NCI-H1694 (cell line): ENCODE measurements at regions not wholly inside any gene's neighbourhood (a gene's known extent, or its start where the extent isn't known, plus 50 kb on each side); places are given as distances from the start of the nearest gene placed in this dataset.
A peak's percentile ranks its signal among the peaks of the same experiment; 100 is the strongest.

Source experiments
- DNase-seq: peaks from one replicate; lab custom pipeline; 2025; lab: John Stamatoyannopoulos, UW

DNA sequence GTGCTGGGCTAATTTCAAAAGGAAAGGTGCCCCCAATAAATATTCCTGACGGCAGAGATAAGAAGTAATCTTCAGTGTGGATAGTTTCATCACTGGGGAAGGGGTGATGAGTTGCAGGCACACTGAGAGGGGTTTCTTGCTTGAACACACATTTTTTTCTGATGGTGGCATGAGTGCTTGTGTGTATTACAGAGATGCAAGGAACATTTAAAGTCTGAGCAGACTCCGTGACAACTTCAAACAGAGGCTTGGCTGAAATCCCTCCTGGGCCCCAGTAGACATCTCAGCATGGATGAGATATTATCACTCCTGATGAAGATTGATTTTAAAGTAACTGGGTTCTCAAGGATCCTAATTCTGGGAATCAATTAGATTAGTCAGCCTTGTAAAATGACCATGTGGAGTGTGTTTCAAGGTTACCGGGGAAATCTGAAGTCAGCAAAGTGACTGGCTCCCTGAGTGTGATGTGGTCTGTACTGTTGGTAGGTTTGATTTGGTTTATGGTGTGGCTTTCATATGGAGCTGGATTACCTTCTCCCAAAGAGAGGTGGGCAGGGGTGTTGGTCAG lies 435.8 kb upstream of the EEF2KMT start:
- DNase-seq: no peak

DNA sequence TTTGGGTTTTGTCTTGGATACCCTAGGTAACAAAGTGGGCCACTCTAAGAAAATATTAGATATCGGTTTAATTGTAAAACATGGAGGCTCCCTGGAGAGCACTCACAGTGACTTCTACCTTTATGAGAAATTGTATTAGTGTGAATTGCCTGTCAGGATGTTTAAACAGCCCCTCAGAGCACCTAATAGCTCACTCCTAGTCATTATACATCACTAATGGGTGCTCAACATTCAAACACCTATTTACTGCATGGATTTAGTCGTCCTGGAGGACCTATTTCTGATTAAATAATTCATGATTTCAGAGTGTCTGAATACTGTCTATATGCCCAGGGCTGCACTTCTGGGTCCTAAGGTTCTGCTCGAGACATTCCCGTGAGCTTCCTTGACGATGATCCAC lies 430.2 kb upstream of the EEF2KMT start:
- DNase-seq: no peak

DNA sequence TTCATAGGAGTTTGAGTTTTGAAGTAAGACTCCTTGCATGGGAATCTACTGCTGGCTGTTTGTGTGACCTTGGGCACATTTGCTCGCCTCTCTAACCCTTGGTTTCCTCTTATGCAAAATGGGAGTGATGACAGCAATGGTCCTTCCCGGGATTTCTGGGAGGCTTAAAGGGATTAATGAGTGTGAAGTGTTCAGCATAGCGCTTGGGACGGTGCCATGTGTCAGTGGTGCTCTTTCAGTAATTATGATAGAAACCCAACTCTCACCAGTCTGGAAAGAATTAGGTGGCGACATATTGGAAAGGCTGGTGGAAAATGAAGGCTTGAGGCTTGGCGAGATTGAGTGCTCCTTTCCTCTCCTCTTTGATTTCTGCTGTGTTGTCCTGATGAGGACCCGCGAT lies 429.2 kb upstream of the EEF2KMT start:
- DNase-seq: no peak

DNA sequence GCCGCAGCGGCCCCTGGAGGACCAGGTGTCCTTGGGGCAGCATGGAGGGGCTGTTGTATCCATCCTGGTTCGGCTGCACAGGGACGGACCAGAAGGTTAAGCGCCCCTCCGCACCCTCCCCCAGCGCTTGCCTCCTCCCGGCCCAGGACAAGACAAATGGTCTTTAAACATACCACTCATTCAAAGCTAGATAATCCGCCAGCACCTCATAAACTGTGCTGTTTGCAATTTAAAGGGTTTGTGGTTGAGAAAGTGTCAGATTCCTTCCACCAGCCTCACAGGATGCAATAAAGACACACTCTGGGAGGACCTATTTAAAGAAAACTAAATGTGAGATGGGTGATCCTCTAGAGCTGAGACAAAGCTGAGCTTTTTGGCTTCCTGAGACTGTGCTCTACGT lies 426.2 kb upstream of the EEF2KMT start:
- DNase-seq: no peak

DNA sequence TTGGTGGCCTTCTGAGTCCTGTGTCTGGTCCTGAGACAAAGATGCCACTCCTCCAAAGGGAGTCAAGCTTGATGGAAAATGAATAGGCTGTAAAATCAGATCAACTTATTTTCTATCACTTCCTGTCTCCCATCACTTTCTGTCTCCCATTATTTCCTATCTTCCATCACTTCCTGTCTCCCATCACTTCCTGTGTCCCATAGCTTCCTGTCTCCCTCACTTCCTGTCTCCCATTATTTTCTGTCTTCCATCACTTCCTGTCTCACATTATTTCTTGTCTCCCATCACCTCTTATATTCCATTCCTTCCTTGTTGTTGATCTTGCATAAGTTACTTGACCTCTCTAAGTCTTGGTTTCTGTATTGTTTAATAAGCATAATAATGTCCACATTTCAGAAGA lies 418.5 kb upstream of the EEF2KMT start:
- DNase-seq: no peak

DNA sequence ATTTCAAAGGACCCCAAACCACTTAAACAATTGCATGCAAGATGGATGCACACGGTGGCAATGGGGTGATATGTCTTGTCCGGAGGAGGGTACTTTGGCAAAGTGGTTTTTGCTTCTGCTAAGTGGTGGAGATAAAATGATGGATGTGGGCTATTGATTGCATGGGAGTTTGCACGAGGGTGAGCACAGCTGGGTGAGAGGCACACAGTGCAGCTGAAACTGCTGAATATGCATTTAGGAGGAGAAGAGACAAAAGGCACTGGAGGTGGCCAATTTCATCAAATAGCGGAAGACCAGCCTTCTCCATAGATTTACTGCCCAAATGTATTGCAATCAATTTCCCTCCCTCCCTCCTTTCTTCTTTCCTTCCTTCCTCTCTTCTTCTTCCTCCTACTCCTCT lies 414.4 kb upstream of the EEF2KMT start:
- no peak for DNase-seq

DNA sequence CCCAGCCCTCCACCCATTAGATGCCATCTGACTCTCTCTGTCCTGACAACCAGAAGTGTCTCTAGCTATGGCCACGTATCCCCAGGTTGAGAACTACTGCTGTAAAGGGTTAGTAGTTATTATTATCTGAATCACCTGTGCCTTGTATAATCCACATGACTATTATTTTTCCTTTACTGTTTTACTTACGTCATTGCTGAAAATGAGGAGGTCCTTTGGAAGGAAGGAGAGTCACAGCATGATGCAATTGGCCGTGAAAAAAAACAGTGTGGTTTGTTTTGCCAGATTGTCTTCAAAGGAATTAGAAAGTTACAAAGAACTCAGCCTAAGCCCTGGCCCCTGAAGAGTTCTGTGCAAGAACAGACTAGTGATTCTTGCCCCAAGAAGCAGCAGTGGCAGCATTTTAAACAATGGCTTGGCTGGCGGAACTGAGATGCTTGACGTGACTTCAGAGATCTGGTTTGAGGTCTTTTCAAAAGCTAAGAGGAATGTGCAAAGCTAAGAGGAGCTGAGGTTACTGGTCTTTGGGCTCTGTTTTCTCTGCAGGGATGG lies 413.3 kb upstream of the EEF2KMT start:
- no peak for DNase-seq

DNA sequence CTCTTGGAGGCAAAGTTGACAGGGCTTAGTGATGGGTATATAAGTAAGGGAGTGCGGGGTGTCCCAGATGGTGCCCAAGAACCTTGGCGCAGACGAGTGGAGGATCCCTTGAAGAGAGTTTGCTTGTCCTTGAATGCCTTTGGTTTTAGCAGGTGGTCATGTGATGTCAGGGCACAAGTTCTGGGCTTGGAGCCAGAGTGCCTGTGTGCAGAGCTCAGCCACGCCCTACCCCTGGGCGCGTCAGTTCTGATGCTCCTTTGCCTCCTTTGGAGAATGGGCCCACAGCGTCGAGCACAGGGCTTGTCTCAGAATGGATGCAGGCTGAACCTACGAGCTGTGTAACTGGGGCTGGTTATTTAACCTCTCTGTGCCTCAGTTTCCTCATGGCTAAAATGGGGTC lies 412.2 kb upstream of the EEF2KMT start:
- DNase-seq: no peak

DNA sequence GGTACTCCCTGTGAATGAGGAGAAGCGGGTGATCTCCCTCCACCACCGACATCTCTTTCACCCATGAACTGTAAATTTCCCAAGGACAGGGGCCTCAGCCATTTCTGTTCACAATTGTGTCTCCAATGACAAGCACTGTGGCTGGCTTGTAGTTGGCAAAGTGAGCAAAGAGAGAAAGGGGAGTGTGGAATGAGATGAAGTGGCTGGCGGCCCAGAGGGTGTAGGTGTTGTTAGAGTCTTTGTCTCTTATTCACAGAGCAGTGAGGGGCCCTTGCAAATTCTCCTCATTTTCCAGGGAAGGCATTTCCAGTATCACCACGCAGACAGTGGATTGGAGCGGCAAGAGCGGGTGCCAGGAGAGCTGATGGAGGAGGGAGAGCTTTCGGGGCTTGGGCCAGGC lies 411.7 kb upstream of the EEF2KMT start:
- no peak for DNase-seq

DNA sequence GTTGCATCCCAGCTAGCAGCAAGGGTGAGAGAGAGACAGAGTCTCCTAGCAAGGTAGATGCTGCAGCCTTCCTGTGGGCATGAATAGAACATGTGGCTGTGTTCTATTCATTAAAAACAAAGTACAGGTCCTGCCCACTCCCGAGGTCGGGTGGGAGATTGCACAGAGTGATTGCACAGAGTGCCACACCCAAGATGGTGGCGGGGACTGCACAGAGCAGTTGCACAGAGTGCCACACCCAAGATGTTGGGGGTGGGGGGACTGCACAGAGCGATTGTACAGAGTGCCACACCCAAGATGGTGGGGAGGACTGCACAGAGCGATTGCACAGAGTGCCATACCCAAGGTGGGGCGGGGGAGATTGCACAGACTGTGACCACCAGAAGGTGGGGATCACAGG lies 410.8 kb upstream of the EEF2KMT start:
- no peak for DNase-seq

DNA sequence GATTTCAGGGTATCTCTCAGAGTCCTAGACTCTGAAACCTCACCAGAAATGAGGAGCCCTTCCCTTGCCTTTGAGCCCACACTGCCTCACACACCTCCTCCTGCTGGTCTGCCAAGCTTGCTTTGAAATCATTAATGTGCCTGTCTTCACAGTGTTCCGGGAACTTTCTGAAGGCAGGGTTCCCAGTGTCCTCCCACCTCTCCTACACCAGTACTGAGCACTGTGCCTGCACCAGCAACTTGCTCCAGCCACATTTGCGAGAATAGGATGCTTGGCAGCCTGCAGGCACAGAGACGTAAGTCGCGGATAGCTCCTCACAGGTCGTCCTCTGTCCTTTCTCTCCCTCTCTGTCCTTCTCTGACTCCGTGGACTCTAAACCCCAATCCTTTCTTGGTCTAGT lies 408.4 kb upstream of the EEF2KMT start:
- no peak for DNase-seq

DNA sequence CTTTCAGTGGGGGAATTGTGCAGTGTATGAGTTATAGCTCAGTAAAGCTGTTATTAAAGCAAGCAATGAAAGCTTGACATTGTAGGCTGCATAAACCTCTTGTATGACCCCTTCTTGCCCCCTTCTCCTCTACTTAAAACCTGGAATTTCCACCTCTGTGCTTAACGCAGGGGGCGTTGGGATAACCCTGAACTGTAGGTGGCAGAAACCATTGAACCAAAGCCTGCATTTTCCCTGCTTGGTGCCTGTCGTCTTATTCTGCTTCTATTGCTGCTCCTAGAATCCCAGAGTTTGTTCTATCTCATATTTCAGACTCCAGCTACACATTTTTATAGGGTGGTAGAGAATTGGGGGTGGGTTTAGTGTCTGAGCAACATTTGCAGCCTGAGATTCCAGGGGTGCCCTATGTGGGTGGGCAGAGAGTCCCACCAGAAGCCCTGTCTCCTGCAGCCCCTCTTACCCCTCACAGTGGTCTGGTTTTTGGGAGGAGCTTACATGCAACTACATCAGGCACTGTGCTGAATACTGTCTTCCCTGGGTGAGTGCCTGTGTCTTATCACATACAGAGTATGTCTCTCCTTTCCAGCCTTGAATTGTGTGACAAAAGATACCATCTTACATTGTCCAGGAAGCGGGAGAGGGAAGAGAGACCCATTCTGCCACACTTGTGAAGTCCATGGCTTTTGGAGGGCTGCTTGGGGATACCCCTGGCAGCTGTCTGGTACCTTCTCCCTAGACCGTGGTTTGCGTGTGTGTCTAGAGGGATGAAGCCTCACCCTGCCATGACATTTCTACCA lies 407.7 kb upstream of the EEF2KMT start:
- DNase-seq: no peak

DNA sequence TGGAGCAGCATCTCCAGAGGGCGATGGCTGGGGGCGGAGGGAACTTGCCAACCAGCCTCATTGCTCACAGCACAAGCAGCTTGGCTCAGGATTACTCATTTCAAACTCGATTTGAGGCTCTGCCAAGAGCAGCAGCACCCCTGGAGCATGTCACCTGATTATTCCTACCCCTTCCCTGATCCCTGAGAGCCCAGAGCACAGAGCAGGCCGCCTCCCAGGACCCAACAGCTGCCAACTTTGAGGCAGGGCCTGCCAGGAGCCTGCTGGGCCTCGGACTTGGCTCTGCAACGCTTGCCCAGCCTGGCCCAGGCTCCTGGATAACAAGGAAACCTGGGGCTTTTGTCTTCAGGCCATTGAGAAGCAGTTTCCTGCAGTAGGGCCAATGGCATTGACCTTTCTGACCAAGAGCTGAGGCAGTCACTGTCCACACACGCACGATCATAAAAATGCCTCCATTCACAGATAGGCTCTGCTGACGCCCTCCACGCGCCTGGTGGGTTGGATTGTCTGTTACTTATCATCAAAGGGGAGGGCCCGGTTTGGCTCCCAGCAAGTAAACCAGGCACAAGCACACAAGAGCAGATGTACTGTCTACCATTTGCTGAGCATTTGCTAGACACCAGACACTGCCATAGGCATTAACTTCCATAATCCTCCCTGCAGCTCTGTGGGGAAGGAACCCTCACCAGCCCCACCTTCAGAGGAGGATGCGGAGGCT lies 406.6 kb upstream of the EEF2KMT start:
- DNase-seq: no peak

DNA sequence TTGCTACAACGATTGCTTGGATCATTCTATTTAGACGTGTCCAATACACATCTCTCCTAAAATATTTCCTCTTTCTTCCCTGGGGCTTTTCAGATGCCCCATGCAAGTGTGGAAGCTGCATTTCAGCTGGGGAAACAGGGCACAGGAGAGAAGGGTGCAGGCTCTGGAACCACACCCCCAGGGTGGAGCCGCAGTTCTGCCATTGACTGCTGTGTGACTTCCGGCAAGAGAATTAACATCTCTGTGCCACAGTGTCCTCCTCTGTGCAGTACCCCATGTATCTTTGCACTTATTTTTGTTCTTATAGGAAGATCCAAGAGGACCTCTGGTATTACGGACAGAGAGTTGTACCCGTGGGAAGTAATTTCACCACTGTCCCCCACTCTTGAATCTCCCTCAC lies 405.3 kb upstream of the EEF2KMT start:
- DNase-seq: no peak

DNA sequence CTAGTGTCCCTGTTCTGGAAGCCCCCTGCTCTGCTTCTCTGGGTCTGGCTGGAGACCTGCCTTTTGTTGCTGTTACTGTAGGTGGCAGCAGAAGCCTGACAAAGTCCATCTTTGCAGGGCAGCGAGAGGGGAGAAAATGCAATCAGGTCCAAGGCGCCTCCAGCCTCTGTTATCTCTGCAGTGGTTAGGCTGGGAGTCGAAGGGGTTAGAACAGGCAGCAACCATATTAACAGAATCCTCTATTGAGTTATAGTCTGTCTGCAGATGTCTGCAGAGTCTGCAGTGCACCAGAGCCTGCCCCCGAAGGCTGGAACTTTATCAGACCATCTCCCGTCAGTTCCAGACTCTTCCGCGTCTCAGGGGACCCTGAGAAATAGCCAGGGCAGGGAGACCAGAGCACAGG lies 404.9 kb upstream of the EEF2KMT start:
- no peak for DNase-seq

DNA sequence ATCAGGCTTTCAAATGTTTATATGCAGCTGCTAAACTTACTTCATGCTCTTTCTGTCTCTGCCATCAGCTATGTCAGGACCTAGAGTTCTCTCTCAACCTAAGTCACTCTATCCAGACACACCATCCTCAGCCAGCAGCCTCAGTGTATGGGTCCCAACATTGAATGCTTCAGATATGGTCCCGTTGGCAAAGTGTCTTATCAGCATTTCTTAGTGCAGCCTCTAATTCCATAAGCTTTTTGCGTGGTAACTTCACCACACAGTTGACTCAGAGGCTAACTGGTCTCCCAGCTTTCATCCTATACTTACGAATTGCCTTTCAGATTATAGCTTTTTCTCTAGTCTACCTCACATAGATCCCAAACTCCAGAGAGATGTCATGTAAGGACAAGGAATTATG lies 402.9 kb upstream of the EEF2KMT start:
- no peak for DNase-seq

DNA sequence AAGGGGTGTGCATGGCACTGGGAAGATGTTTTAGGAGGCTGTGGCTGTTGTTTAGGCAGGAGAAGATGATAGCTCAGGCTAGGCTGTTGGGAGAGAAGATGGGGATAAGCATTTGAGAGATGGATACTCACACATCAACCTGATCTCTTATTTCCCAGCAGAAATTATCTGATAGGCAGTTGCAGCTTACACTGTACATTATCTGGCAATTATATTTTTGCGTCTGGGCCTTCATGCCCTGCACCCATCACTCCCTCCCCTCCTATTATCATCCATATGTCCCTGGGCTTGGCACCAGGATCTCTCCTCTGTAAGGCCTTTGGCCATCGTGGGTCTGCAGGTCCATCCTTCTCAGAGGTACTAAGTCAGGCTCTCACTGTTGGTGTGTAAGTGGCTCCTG lies 401.0 kb upstream of the EEF2KMT start:
- no peak for DNase-seq

DNA sequence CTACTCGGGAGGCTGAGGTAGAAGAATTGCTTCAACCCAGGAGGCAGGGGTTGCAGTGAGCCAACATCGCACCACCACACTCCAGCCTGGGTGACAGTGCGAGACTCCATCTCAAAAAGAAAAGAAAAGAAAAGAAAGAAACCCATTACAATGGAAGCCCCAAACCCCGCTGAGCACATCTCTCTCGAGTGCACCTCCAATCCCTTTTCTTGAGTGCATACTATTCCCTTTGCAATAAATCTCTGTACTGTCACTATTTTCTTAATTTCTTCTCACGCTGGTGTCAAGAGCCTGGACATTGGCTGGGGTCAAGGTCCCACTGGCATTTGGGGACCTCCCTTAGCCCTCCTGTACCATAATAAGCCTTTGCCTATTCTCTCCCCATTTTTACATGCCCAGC lies 398.4 kb upstream of the EEF2KMT start:
- DNase-seq: no peak

DNA sequence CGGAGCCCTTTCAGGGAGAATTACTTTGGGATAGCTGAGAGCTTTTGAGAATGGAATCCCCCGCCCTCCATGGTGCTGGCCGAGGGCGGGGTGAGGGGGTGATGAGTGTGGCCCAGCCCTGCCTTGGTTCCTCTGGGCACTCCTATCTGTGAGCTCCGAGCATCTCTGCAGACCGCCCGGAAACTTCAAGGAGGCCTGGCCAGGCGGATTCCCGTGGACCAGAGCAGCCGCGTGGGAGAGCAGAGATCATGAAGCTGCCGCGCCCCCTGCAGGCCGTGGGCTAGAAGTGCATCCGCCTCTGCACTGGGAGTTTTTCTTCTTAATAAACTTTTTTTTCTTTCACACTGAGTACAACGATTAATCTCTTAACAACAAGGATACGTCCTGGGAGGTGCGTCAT lies 392.9 kb upstream of the EEF2KMT start:
- DNase-seq: peak; percentile 11

DNA sequence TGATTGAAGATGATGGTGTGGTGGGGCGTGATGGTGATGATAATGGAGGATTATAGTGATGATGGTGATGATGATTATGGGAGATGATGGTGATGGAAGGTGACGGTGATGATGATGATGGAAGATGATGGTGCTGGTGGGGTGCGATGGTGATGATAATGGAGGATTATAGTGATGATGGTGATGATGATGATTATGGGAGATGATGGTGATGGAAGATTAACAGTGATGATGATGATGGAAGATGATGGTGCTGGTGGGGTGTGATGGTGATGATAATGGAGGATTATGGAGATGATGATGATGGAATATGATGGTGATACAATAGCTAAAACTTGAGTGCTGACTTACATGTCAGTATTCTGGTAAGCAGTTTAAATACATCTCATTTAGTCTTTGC lies 391.0 kb upstream of the EEF2KMT start:
- no peak for DNase-seq

DNA sequence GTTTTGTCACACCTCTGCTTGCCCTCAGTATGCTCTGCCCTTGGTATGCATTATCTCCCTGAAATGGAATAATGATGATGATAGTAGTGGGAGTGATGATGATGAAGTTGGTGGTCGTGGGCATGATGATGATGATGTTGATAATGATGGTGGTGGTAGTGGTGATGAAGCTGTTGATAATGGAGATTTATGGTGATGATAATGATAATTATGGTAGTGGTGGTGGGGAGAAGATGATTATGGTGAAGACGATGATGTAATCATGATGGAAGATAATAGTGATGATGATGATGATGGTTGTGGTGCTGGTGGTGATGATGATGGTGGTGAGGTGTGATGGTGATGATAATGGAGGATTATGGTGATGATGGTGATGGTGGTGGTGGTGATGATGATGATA lies 390.1 kb upstream of the EEF2KMT start:
- DNase-seq: no peak

DNA sequence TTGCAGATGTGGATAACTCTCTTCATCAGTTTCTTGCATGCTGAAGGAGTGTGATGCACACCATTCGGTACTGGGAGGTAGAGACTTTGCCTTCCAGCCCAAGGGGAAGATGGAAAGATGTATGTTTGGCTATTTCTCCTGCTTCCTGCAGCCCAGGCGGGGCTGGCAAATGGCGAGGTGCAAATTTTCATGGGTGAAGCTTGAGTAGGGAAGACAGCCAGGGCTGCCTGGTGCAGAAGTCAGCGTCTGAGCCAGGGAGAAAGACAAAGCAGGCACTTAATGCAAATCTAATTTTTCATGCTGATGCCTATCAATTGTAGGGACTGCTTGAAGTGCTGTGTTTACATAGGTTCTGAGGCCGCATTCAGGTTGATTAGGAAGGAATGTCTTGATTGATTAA lies 384.7 kb upstream of the EEF2KMT start:
- no peak for DNase-seq
